Suppressor macrophage treated with lipopolysaccharide for 4 hours (primary cell): ENCODE measurements at regions not wholly inside any gene's neighbourhood (a gene's known extent, or its start where the extent isn't known, plus 50 kb on each side); places are given as distances from the start of the nearest gene placed in this dataset.
"Not testable (repeated sequence)": the region's sequence is repeated elsewhere in the genome, so short reads cannot be mapped to it uniquely, and the experiment has no call there.

Source experiments
- DNase-seq: peaks from one replicate; pipeline ENCODE4 v3.0.0-alpha.2; 2020

GRCh38 chr18:11506856-11507255 lies 102.5 kb upstream of the SLC35G4 start:
- no peak for DNase-seq

- no peak for DNase-seq
These were observed 103.4 kb upstream of the SLC35G4 start for GRCh38 chr18:11505993-11506392.

GRCh38 chr18:11504962-11505361 lies 104.4 kb upstream of the SLC35G4 start:
- DNase-seq, result no peak

- DNase-seq, result no peak
These were observed 107.0 kb upstream of the SLC35G4 start for GRCh38 chr18:11502368-11502767.

GRCh38 chr18:11501352-11501751 lies 108.0 kb upstream of the SLC35G4 start:
- DNase-seq, result no peak

GRCh38 chr18:11500153-11501122 lies 109.0 kb upstream of the SLC35G4 start:
- no peak for DNase-seq

GRCh38 chr18:11498821-11499220 lies 110.6 kb upstream of the SLC35G4 start:
- no peak for DNase-seq

GRCh38 chr18:11497585-11497984 lies 111.8 kb upstream of the SLC35G4 start:
- no peak for DNase-seq

GRCh38 chr18:11496526-11497172 lies 112.7 kb upstream of the SLC35G4 start:
- no peak for DNase-seq

- DNase-seq, result no peak
These were observed 114.0 kb upstream of the SLC35G4 start for GRCh38 chr18:11495441-11495840.

GRCh38 chr18:11494107-11494506 lies 115.3 kb upstream of the SLC35G4 start:
- no peak for DNase-seq

GRCh38 chr18:11489266-11489899 lies 120.0 kb upstream of the SLC35G4 start:
- no peak for DNase-seq

GRCh38 chr18:11488175-11488574 lies 121.2 kb upstream of the SLC35G4 start:
- no peak for DNase-seq

- no peak for DNase-seq
These were observed 122.0 kb upstream of the SLC35G4 start for GRCh38 chr18:11487390-11487789.

- DNase-seq, result no peak
These were observed 127.1 kb upstream of the SLC35G4 start for GRCh38 chr18:11482271-11482670.

GRCh38 chr18:11480692-11481091 lies 128.7 kb upstream of the SLC35G4 start:
- no peak for DNase-seq

- DNase-seq, result not testable (repeated sequence)
These were observed 130.4 kb upstream of the SLC35G4 start for GRCh38 chr18:11479031-11479430.

- DNase-seq, result no peak
These were observed 138.5 kb upstream of the SLC35G4 start for GRCh38 chr18:11470941-11471340.

- no peak for DNase-seq
These were observed 140.8 kb upstream of the SLC35G4 start for GRCh38 chr18:11468617-11469016.

- DNase-seq, result no peak
These were observed 141.3 kb upstream of the SLC35G4 start for GRCh38 chr18:11468120-11468519.

- no peak for DNase-seq
These were observed 141.8 kb upstream of the SLC35G4 start for GRCh38 chr18:11467611-11468010.

- DNase-seq, result no peak
These were observed 145.3 kb upstream of the SLC35G4 start for GRCh38 chr18:11464129-11464528.

- no peak for DNase-seq
These were observed 150.9 kb upstream of the SLC35G4 start for GRCh38 chr18:11458447-11458846.

GRCh38 chr18:11457853-11458252 lies 151.5 kb upstream of the SLC35G4 start:
- DNase-seq, result not testable (repeated sequence)
